Fibroblast of villous mesenchyme (primary cell): ENCODE measurements at regions not wholly inside any gene's neighbourhood (a gene's known extent, or its start where the extent isn't known, plus 50 kb on each side); places are given as distances from the start of the nearest gene placed in this dataset.

Source experiments
- DNase-seq: peaks from one replicate; pipeline ENCODE4 v3.0.0-alpha.2; 2010; ENCODE audit warnings: low read depth
- H3K4me3 ChIP-seq: 2 replicates; pipeline ENCODE4 v1.5.1; 2011; ENCODE audit warnings: low read depth, mild to moderate bottlenecking, low read length
- CTCF ChIP-seq: IDR thresholded peaks from 2 replicates; pipeline ENCODE4 v1.5.1; 2012; ENCODE audit warnings: low read depth, mild to moderate bottlenecking, low read length; ENCODE audit not compliant: insufficient read depth

- DNase-seq, result no peak
- H3K4me3 ChIP-seq, result no peak overlapping the region
- no peak for TF ChIP-seq CTCF
These were observed 108.5 kb upstream of the ARMC2 start for GRCh38 chr6:108739496-108740330.

- H3K4me3 ChIP-seq, result no peak overlapping the region
- DNase-seq, result no peak
- no peak for TF ChIP-seq CTCF
These were observed 106.8 kb upstream of the ARMC2 start for GRCh38 chr6:108741331-108741989.

- no peak overlapping the region for H3K4me3 ChIP-seq
- TF ChIP-seq CTCF, result no peak
- DNase-seq, result no peak
These were observed 106.2 kb upstream of the ARMC2 start for GRCh38 chr6:108742041-108742440.

- H3K4me3 ChIP-seq, result no peak overlapping the region
- TF ChIP-seq CTCF, result no peak
- no peak for DNase-seq
These were observed 103.8 kb upstream of the ARMC2 start for GRCh38 chr6:108744244-108744972.

- no peak for TF ChIP-seq CTCF
- no peak for DNase-seq
- no peak overlapping the region for H3K4me3 ChIP-seq
These were observed 103.2 kb upstream of the ARMC2 start for GRCh38 chr6:108744996-108745395.

- DNase-seq, result no peak
- no peak for TF ChIP-seq CTCF
- no peak overlapping the region for H3K4me3 ChIP-seq
These were observed 102.4 kb upstream of the ARMC2 start for GRCh38 chr6:108745664-108746336.
